ENCODE measurements at regions not wholly inside any gene's neighbourhood (a gene's known extent, or its start where the extent isn't known, plus 50 kb on each side); places are given as distances from the start of the nearest gene placed in this dataset.

DNA sequence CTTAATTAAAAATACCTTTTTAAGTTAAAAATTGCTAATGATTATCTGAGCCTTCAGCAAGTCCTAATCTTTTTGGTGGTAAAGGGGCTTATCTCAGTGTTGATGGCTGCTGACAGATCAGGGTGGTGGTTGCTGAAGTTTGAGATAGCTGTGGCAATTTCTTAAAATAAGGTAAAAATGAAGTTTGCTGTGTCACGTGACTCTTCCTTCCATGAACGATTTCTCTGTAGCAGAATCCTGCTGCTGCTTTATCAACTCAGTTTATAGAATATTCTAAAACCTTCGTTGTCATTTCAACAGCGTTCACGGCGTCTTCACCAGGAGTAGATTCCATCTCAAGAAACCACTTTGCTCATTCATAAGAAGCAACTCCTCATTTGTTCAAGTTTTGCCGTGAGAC lies 110.1 kb downstream of the SUCNR1 start:
- DNase-seq, result no peak
- ATAC-seq, result no peak
- no peaks in the 10 kb centered on the region for H3K27me3 ChIP-seq (ENCODE audit: low read depth)
- no peak overlapping the region for H3K27ac ChIP-seq
- intact Hi-C loops (cut with DNase I), result no loop called here
- no peaks in the 10 kb centered on the region for H3K36me3 ChIP-seq
- no peak overlapping the region for H3K4me3 ChIP-seq
- TF ChIP-seq, protein P1, sequence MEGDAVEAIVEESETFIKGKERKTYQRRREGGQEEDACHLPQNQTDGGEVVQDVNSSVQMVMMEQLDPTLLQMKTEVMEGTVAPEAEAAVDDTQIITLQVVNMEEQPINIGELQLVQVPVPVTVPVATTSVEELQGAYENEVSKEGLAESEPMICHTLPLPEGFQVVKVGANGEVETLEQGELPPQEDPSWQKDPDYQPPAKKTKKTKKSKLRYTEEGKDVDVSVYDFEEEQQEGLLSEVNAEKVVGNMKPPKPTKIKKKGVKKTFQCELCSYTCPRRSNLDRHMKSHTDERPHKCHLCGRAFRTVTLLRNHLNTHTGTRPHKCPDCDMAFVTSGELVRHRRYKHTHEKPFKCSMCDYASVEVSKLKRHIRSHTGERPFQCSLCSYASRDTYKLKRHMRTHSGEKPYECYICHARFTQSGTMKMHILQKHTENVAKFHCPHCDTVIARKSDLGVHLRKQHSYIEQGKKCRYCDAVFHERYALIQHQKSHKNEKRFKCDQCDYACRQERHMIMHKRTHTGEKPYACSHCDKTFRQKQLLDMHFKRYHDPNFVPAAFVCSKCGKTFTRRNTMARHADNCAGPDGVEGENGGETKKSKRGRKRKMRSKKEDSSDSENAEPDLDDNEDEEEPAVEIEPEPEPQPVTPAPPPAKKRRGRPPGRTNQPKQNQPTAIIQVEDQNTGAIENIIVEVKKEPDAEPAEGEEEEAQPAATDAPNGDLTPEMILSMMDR (IDR thresholded peaks at IDR 0.05), result no peak
- H3K9me3 ChIP-seq, result no peaks in the 10 kb centered on the region
- no peaks in the 10 kb centered on the region for H3K4me1 ChIP-seq

DNA sequence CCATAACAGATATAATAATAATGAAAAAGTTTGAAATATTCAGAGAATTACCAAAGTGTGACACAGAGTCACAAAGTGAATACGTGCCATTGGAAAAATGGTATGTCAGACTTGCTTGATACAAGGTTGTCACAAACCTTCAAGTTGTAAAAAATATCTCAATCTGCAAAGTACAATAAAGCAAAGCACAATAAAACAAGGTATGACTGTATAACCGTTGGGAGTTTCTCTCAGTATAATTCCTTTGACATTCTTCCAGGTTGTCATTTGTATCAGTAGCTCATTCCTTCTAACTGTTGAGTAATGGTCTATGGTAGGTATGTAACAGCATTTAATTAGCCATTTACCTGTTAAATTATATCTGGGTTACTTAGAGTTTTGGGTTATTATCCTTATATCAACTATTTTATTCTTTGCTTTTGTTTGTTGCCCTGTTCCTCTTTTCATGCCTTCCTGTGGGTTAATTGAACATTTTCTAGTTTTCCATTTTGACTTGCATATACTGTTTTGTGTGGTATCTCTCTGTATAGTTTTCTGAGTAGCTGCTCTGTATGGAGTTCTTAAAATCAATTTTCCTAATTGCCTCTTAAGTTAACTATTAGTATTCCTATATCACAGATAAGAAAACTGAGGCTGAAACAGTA lies 112.5 kb downstream of the SUCNR1 start:
- TF ChIP-seq, protein P1 (IDR thresholded peaks at IDR 0.05), result no peak
- no peaks in the 10 kb centered on the region for H3K4me1 ChIP-seq
- DNase-seq (no peak), ATAC-seq (no peak)
- H3K36me3 ChIP-seq, result no peaks in the 10 kb centered on the region
- no peak overlapping the region for H3K27ac ChIP-seq
- no peaks in the 10 kb centered on the region for H3K27me3 ChIP-seq (ENCODE audit: low read depth)
- H3K9me3 ChIP-seq, result no peaks in the 10 kb centered on the region
- H3K4me3 ChIP-seq, result no peak overlapping the region
- intact Hi-C loops (cut with DNase I), result no loop called here

DNA sequence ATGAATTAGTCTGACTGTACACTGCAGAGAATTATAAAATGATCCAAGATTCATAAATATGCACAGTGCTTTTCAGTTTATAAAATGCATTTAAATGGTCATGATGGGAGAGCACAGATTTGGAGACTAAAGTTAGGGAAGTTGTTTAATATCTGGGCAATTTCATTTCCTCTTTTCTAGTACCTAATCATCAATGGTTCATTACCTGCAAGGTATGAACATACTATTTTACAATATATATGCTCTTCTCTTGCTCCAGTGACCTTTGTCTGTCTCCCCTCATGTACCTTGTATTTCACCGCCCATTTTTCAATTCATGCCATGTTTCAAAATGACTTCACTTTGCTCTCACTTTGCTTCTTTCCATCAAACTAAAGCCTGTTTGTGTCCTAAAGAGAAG lies 114.5 kb downstream of the SUCNR1 start:
- Histone ChIP-seq H3K4me1 (no peaks in the 10 kb centered on the region), H3K9me3 (no peaks in the 10 kb centered on the region), H3K4me3 (no peak overlapping the region), H3K27ac (no peak overlapping the region), H3K27me3 (ENCODE audit: low read depth) (no peaks in the 10 kb centered on the region), H3K36me3 (no peaks in the 10 kb centered on the region)
- TF ChIP-seq, protein P1 (IDR thresholded peaks at IDR 0.05), result no peak
- intact Hi-C loops (cut with DNase I), result no loop called here
- no peak for DNase-seq
- ATAC-seq, result no peak

DNA sequence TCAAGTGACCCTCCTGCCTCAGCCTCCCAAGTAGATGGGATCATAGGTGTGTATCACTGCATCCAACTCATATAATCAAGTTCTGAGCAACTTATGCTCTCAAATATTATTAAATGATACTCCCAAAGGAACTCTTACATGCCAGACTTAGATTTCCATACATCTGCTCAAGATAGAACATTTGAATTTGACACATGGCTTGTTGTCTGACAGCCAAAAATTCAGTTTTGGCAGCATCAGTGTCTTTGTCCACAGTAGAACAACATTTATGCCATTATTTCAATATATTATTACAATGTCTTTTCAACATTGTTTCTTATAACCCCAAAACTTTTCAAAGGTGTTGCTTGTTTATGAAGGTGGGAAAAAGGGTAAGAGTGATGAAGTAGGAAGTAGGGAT lies 116.2 kb downstream of the SUCNR1 start:
- no peak for ATAC-seq
- TF ChIP-seq, protein P1 (IDR thresholded peaks at IDR 0.05), result no peak
- Histone ChIP-seq H3K36me3 (no peaks in the 10 kb centered on the region), H3K4me1 (no peaks in the 10 kb centered on the region), H3K9me3 (no peaks in the 10 kb centered on the region), H3K4me3 (no peak overlapping the region), H3K27me3 (ENCODE audit: low read depth) (no peaks in the 10 kb centered on the region), H3K27ac (no peak overlapping the region)
- no peak for DNase-seq
- intact Hi-C loops (cut with DNase I), result no loop called here

DNA sequence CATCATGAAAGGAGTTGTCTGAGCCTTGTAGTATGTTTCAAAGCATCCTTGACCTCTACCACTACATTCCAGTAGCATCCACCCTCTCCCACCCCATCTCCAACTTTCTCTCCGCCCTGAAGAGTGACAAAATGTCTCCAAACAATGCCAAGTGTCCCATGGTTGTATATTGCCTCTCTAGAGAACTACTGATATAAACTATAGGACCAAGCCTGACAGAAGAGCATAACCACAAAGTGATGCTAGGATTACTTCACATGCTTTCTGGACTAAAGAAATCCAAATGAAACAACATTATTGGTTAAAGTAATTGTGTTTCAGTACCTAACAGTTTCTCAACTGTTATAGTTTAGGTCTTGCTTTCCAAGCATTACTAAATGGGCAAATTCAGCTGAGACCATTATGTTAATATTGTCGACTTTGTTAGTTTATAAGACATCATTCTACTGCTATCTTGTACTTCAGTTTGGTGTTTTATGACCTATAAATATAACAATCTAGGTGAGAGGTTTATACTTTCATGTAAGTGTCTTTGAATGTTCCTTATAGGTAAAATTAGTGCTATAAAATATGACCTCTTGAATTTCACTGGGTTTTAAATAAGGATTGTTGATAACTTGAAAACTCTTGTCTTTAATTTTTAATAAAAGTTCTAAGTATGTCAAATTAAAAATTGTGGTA lies 117.4 kb downstream of the SUCNR1 start:
- no peaks in the 10 kb centered on the region for H3K36me3 ChIP-seq
- H3K4me1 ChIP-seq, result no peaks in the 10 kb centered on the region
- TF ChIP-seq, protein P1 (IDR thresholded peaks at IDR 0.05), result no peak
- ATAC-seq (no peak), DNase-seq (no peak)
- intact Hi-C loops (cut with DNase I), result no loop called here
- H3K27me3 ChIP-seq (ENCODE audit: low read depth), result no peaks in the 10 kb centered on the region
- H3K4me3 ChIP-seq, result no peak overlapping the region
- H3K27ac ChIP-seq, result no peak overlapping the region
- H3K9me3 ChIP-seq, result no peaks in the 10 kb centered on the region

Data from lower lobe of right lung (tissue), 2 donors.